ENCODE measurements at regions not wholly inside any gene's neighbourhood (a gene's known extent, or its start where the extent isn't known, plus 50 kb on each side); places are given as distances from the start of the nearest gene placed in this dataset.

DNA sequence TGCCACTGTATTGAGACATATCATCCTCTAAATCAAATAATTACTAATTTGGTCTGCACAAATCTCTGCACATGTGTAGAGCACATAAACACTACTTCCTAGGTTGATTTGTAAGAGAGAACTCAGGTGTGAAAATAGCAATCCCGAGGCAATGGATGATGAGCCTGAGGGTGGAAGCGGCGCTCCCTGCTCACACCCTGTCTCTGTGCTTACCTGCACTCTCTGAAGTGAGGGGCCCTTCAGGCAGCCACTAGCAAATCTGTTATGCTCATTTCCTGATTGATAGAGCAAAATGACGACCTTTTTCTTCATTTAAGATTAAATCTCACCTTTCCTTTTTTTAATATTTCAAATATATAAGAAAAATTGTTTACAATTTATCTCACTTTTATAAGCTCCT lies 1995.7 kb upstream of the AGA start:
- TF ChIP-seq EZH2 (optimal IDR thresholded peaks at IDR 0.05; ENCODE audit: low read depth, low read length) (no peak), EZH2phosphoT487 (IDR thresholded peaks at IDR 0.05; ENCODE audit: low read length) (no peak)
- TF ChIP-seq, protein P1, sequence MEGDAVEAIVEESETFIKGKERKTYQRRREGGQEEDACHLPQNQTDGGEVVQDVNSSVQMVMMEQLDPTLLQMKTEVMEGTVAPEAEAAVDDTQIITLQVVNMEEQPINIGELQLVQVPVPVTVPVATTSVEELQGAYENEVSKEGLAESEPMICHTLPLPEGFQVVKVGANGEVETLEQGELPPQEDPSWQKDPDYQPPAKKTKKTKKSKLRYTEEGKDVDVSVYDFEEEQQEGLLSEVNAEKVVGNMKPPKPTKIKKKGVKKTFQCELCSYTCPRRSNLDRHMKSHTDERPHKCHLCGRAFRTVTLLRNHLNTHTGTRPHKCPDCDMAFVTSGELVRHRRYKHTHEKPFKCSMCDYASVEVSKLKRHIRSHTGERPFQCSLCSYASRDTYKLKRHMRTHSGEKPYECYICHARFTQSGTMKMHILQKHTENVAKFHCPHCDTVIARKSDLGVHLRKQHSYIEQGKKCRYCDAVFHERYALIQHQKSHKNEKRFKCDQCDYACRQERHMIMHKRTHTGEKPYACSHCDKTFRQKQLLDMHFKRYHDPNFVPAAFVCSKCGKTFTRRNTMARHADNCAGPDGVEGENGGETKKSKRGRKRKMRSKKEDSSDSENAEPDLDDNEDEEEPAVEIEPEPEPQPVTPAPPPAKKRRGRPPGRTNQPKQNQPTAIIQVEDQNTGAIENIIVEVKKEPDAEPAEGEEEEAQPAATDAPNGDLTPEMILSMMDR (IDR thresholded peaks at IDR 0.05; ENCODE audit: low read length) = no peak

Measured in MM.1S (cell line).